GM06990 (cell line): ENCODE measurements at regions not wholly inside any gene's neighbourhood (a gene's known extent, or its start where the extent isn't known, plus 50 kb on each side); places are given as distances from the start of the nearest gene placed in this dataset.
A peak's percentile ranks its signal among the peaks of the same experiment; 100 is the strongest.

Source experiments
- DNase-seq: peaks from one replicate; pipeline ENCODE4 v3.0.0-alpha.2; 2011; ENCODE audit not compliant: insufficient read length; ENCODE audit errors: extremely low read depth
- H3K27me3 ChIP-seq: replicated peaks from 2 replicates; pipeline ENCODE4 v1.6.0; 2011; ENCODE audit warnings: low read length; ENCODE audit not compliant: control insufficient read depth, insufficient read depth
- H3K36me3 ChIP-seq: 2 replicates; pipeline ENCODE4 v1.5.1; 2011; ENCODE audit warnings: low read length; ENCODE audit not compliant: control insufficient read depth, insufficient read depth
- H3K4me3 ChIP-seq: replicated peaks from 2 replicates; pipeline ENCODE4 v1.5.1; 2011; ENCODE audit warnings: low read depth, mild to moderate bottlenecking, control low read depth, low read length
- CTCF ChIP-seq: IDR thresholded peaks from 2 replicates; pipeline ENCODE4 v1.5.1; 2011; ENCODE audit warnings: low read length, control low read depth, mild to moderate bottlenecking, inconsistent platforms; ENCODE audit not compliant: insufficient read depth, poor library complexity, severe bottlenecking

- DNase-seq = no peak
- Histone ChIP-seq H3K4me3 (no peak overlapping the region), H3K36me3 (no peaks in the 10 kb centered on the region), H3K27me3 (no peaks in the 10 kb centered on the region)
- TF ChIP-seq CTCF = no peak
Measured at GRCh38 chr6:155887421-155887820, 431.8 kb upstream of the NOX3 start.

- H3K4me3 ChIP-seq = no peak overlapping the region
- TF ChIP-seq CTCF = no peak
- DNase-seq = no peak
- H3K36me3 ChIP-seq = no peaks in the 10 kb centered on the region
- no peaks in the 10 kb centered on the region for H3K27me3 ChIP-seq
Measured at GRCh38 chr6:155883741-155884140, 428.1 kb upstream of the NOX3 start.

- TF ChIP-seq CTCF = no peak
- H3K36me3 ChIP-seq = no peaks in the 10 kb centered on the region
- DNase-seq = no peak
- H3K4me3 ChIP-seq = no peak overlapping the region
- H3K27me3 ChIP-seq = no peaks in the 10 kb centered on the region
Measured at GRCh38 chr6:155883334-155883731, 427.7 kb upstream of the NOX3 start.

- no peak overlapping the region for H3K4me3 ChIP-seq
- H3K27me3 ChIP-seq = no peaks in the 10 kb centered on the region
- no peak for TF ChIP-seq CTCF
- H3K36me3 ChIP-seq = no peaks in the 10 kb centered on the region
- peak; percentile 15 for DNase-seq
Measured at GRCh38 chr6:155882527-155883333, 427.1 kb upstream of the NOX3 start.

- Histone ChIP-seq H3K4me3 (no peak overlapping the region), H3K27me3 (no peaks in the 10 kb centered on the region), H3K36me3 (no peaks in the 10 kb centered on the region)
- TF ChIP-seq CTCF = no peak
- no peak for DNase-seq
Measured at GRCh38 chr6:155881826-155882526, 426.3 kb upstream of the NOX3 start.
